Neural progenitor cell (in vitro differentiated cells): ENCODE measurements at regions not wholly inside any gene's neighbourhood (a gene's known extent, or its start where the extent isn't known, plus 50 kb on each side); places are given as distances from the start of the nearest gene placed in this dataset.
"Not testable (repeated sequence)": the region's sequence is repeated elsewhere in the genome, so short reads cannot be mapped to it uniquely, and the experiment has no call there.

ENCODE experiments used
- CTCF ChIP-seq: fragments of 200-600 bp; sonication (generic); IDR thresholded peaks from 2 replicates; pipeline ENCODE4 v1.5.1; 2017; ENCODE audit warnings: antibody characterized with exemption, mild to moderate bottlenecking
- EZH2 ChIP-seq: fragments of 200-600 bp; sonication (generic); IDR thresholded peaks from 2 replicates; pipeline ENCODE4 v1.6.1; 2017; ENCODE audit warnings: antibody characterized with exemption, mild to moderate bottlenecking, moderate library complexity

GRCh38 chr5:62230876-62231388 lies 75.1 kb upstream of the KIF2A start:
- TF ChIP-seq CTCF, EZH2: not testable (repeated sequence)
